ENCODE measurements at regions not wholly inside any gene's neighbourhood (a gene's known extent, or its start where the extent isn't known, plus 50 kb on each side); places are given as distances from the start of the nearest gene placed in this dataset.

- no peak for ATAC-seq
- no peak for TF ChIP-seq GLIS3 (CRISPR knock-in tag; IDR thresholded peaks at IDR 0.05)
- no peak for TF ChIP-seq SNAI2 (CRISPR knock-in tag; IDR thresholded peaks at IDR 0.05)
- no peak for TF ChIP-seq TSHZ2 (CRISPR knock-in tag; IDR thresholded peaks at IDR 0.05)
Observed at GRCh38 chr18:33959609-33960008, 265.1 kb downstream of the NOL4 start.

DNA sequence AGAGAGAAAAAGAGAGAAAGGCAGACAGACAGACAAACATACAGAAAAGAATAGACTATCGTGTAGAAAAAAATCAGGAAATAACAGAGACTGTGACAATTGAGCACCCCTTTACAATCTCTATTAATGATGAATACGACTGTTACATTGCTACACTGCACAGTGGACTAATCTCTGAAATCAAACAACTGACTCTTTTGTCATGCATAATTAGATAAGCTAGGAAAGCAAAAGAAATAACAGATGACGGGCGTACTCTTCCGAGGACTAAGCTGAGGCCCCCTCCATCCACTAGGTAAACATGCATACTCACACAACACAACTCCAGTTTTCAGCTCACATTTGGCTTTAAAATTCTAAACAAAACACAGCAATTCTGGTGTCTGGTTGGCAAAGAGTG, 267.0 kb downstream of the NOL4 start:
- TF ChIP-seq ISL1 (CRISPR knock-in tag; IDR thresholded peaks at IDR 0.05): no peak
- no peak for TF ChIP-seq CSDC2 (CRISPR knock-in tag; IDR thresholded peaks at IDR 0.05)
- TF ChIP-seq ZNF70 (CRISPR knock-in tag; IDR thresholded peaks at IDR 0.05): 0 out of 2 replicates have a peak, but pooled peaks have one; percentile 19
- peak; percentile 28; the same call in 1 of the 2 replicates for TF ChIP-seq TCF4 (CRISPR knock-in tag; IDR thresholded peaks at IDR 0.05; ENCODE audit: borderline replicate concordance)
- no peak for ATAC-seq

- ATAC-seq: no peak
- no peak for TF ChIP-seq SNAI2 (CRISPR knock-in tag; IDR thresholded peaks at IDR 0.05)
- TF ChIP-seq OSR1 (CRISPR knock-in tag; IDR thresholded peaks at IDR 0.05): no peak
- TF ChIP-seq, protein P1, sequence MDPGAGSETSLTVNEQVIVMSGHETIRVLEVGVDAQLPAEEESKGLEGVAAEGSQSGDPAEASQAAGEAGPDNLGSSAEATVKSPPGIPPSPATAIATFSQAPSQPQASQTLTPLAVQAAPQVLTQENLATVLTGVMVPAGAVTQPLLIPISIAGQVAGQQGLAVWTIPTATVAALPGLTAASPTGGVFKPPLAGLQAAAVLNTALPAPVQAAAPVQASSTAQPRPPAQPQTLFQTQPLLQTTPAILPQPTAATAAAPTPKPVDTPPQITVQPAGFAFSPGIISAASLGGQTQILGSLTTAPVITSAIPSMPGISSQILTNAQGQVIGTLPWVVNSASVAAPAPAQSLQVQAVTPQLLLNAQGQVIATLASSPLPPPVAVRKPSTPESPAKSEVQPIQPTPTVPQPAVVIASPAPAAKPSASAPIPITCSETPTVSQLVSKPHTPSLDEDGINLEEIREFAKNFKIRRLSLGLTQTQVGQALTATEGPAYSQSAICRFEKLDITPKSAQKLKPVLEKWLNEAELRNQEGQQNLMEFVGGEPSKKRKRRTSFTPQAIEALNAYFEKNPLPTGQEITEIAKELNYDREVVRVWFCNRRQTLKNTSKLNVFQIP (CRISPR knock-in tag; IDR thresholded peaks at IDR 0.05; ENCODE audit: borderline replicate concordance, low read depth): no peak
- TF ChIP-seq PPARA (CRISPR knock-in tag; IDR thresholded peaks at IDR 0.05; ENCODE audit: borderline replicate concordance): no peak
- TF ChIP-seq ZNF70 (CRISPR knock-in tag; IDR thresholded peaks at IDR 0.05): no peak
- no peak for TF ChIP-seq ZFP30 (CRISPR knock-in tag; IDR thresholded peaks at IDR 0.05)
- no peak for TF ChIP-seq TCF4 (CRISPR knock-in tag; IDR thresholded peaks at IDR 0.05; ENCODE audit: borderline replicate concordance)
- no peak for TF ChIP-seq ESRRG (CRISPR knock-in tag; IDR thresholded peaks at IDR 0.05)
- no peak for TF ChIP-seq ISL1 (CRISPR knock-in tag; IDR thresholded peaks at IDR 0.05)
- TF ChIP-seq TSHZ2 (CRISPR knock-in tag; IDR thresholded peaks at IDR 0.05): no peak
Observed at GRCh38 chr18:33951031-33951430, 273.7 kb downstream of the NOL4 start.

- TF ChIP-seq CSDC2 (CRISPR knock-in tag; IDR thresholded peaks at IDR 0.05): no peak
- TF ChIP-seq BACH2 (CRISPR knock-in tag; IDR thresholded peaks at IDR 0.05; ENCODE audit: borderline replicate concordance): no peak
- peak; percentile 65 for TF ChIP-seq ISL1 (CRISPR knock-in tag; IDR thresholded peaks at IDR 0.05)
- no peak for TF ChIP-seq TSHZ2 (CRISPR knock-in tag; IDR thresholded peaks at IDR 0.05)
- ATAC-seq: no peak
Observed at GRCh38 chr18:33946336-33946735, 278.4 kb downstream of the NOL4 start.

DNA sequence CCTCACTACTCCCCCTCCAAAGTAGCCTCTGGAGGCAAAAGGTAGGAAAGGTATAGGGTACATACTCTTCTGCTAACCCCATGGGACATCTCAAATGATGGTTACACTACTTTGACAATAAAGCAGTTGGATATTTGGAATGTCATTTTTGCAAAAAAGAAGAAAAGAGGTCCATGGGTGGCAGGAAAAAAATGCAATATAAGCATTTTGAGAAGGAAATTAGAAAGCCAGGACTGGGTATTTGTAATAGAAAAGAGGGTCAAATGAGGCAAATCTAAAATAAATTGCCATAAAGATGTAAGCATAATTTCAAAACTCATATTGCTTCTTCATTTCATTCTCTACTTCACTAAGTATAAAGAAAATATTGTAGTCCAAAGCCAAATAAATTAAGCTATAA, 280.2 kb downstream of the NOL4 start:
- no peak for ATAC-seq
- TF ChIP-seq, protein P2, sequence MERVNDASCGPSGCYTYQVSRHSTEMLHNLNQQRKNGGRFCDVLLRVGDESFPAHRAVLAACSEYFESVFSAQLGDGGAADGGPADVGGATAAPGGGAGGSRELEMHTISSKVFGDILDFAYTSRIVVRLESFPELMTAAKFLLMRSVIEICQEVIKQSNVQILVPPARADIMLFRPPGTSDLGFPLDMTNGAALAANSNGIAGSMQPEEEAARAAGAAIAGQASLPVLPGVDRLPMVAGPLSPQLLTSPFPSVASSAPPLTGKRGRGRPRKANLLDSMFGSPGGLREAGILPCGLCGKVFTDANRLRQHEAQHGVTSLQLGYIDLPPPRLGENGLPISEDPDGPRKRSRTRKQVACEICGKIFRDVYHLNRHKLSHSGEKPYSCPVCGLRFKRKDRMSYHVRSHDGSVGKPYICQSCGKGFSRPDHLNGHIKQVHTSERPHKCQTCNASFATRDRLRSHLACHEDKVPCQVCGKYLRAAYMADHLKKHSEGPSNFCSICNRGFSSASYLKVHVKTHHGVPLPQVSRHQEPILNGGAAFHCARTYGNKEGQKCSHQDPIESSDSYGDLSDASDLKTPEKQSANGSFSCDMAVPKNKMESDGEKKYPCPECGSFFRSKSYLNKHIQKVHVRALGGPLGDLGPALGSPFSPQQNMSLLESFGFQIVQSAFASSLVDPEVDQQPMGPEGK (CRISPR knock-in tag; IDR thresholded peaks at IDR 0.05; ENCODE audit: borderline replicate concordance): no peak
- TF ChIP-seq GLIS3 (CRISPR knock-in tag; IDR thresholded peaks at IDR 0.05) (no peak), OSR1 (CRISPR knock-in tag; IDR thresholded peaks at IDR 0.05) (no peak), TCF4 (CRISPR knock-in tag; IDR thresholded peaks at IDR 0.05; ENCODE audit: borderline replicate concordance) (no peak), ZNF8 (CRISPR knock-in tag; IDR thresholded peaks at IDR 0.05) (no peak), SNAI2 (CRISPR knock-in tag; IDR thresholded peaks at IDR 0.05) (no peak), ZC3H10 (CRISPR knock-in tag; IDR thresholded peaks at IDR 0.05) (no peak), BACH2 (CRISPR knock-in tag; IDR thresholded peaks at IDR 0.05; ENCODE audit: borderline replicate concordance) (no peak), ZNF565 (CRISPR knock-in tag; conservative IDR thresholded peaks at IDR 0.05; ENCODE audit: low read depth) (no peak), PPARA (CRISPR knock-in tag; IDR thresholded peaks at IDR 0.05; ENCODE audit: borderline replicate concordance) (no peak), ARNTL (CRISPR knock-in tag; IDR thresholded peaks at IDR 0.05; ENCODE audit: borderline replicate concordance, low read depth) (no peak), ZFP3 (CRISPR knock-in tag; IDR thresholded peaks at IDR 0.05) (no peak), TOX (CRISPR knock-in tag; IDR thresholded peaks at IDR 0.05; ENCODE audit: borderline replicate concordance) (no peak), RARB (CRISPR knock-in tag; IDR thresholded peaks at IDR 0.05) (no peak)

All from SK-N-SH treated with all-trans-retinoic acid at 6 μM for 48 hours (cell line).